HEK293T (cell line): ENCODE measurements at regions not wholly inside any gene's neighbourhood (a gene's known extent, or its start where the extent isn't known, plus 50 kb on each side); places are given as distances from the start of the nearest gene placed in this dataset.

ENCODE experiments used
- ARNT ChIP-seq: fragments of 450-650 bp; IDR thresholded peaks from 2 replicates; pipeline ENCODE4 v1.6.1; 2017; ENCODE audit warnings: mild to moderate bottlenecking
- BHLHE40 ChIP-seq: fragments of 450-650 bp; IDR thresholded peaks from 2 replicates; pipeline ENCODE4 v1.6.1; 2016; ENCODE audit warnings: mild to moderate bottlenecking, moderate library complexity, borderline replicate concordance
- FOXA1 ChIP-seq: fragments of 450-650 bp; IDR thresholded peaks from 2 replicates; pipeline ENCODE4 v1.6.1; 2016; ENCODE audit warnings: mild to moderate bottlenecking
- FOXK2 ChIP-seq: fragments of 450-650 bp; IDR thresholded peaks from 2 replicates; pipeline ENCODE4 v1.6.1; 2016; ENCODE audit warnings: mild to moderate bottlenecking
- FOXM1 ChIP-seq: fragments of 450-650 bp; IDR thresholded peaks from 2 replicates; pipeline ENCODE4 v1.6.1; 2017; ENCODE audit warnings: mild to moderate bottlenecking, borderline replicate concordance
- HDGF ChIP-seq: fragments of 450-650 bp; IDR thresholded peaks from 2 replicates; pipeline ENCODE4 v1.6.1; 2017; ENCODE audit warnings: antibody characterized with exemption, borderline replicate concordance
- NFRKB ChIP-seq: fragments of 450-650 bp; IDR thresholded peaks from 2 replicates; pipeline ENCODE4 v1.6.1; 2016; ENCODE audit warnings: mild to moderate bottlenecking, moderate library complexity
- SP1 ChIP-seq: fragments of 450-650 bp; IDR thresholded peaks from 2 replicates; pipeline ENCODE4 v1.6.1; 2017
- SUZ12 ChIP-seq: fragments of 450-650 bp; IDR thresholded peaks from 2 replicates; pipeline ENCODE4 v1.6.1; 2016; ENCODE audit warnings: mild to moderate bottlenecking
- TARDBP ChIP-seq: fragments of 450-650 bp; IDR thresholded peaks from 2 replicates; pipeline ENCODE4 v1.6.1; 2016
- ZNF384 ChIP-seq: fragments of 450-650 bp; IDR thresholded peaks from 2 replicates; pipeline ENCODE4 v1.6.1; 2016

DNA sequence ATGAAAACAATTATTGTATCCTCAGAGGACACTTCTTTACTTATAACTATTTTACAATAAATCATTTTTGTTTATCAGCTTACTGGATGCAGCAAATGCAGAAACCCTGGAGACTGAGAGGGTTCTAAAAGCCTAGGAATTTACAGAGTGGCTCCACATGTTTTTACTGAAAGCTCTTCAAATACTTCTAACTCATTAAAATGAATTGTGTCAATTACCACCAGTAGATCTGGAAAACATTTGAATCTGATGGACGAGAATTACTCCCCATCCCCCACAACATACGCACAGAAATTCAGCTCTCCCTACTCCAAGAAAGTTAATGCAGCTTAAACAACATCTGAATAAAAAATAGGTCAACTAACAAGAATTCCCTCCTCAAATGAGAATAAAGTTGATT lies 319.8 kb upstream of the FIGN start:
- TF ChIP-seq FOXK2 (no peak), ARNT (no peak), FOXA1 (no peak), SP1 (no peak), BHLHE40 (no peak), HDGF (no peak), SUZ12 (no peak), ZNF384 (no peak), FOXM1 (no peak), NFRKB (no peak), TARDBP (no peak)
